Islet precursor cell (in vitro differentiated cells): ENCODE measurements at regions not wholly inside any gene's neighbourhood (a gene's known extent, or its start where the extent isn't known, plus 50 kb on each side); places are given as distances from the start of the nearest gene placed in this dataset.

Source experiments
- DNase-seq: peaks from one replicate; pipeline ENCODE4 v3.0.0-alpha.2; 2018

- DNase-seq = no peak
Observed at GRCh38 chr21:35792569-35793305, 267.6 kb downstream of the SETD4 start.

GRCh38 chr21:35791541-35792325 is 268.6 kb downstream of the SETD4 start:
- no peak for DNase-seq

GRCh38 chr21:35783721-35784120 is 276.6 kb downstream of the SETD4 start:
- DNase-seq = no peak

- no peak for DNase-seq
Observed at GRCh38 chr21:35782667-35783066, 277.7 kb downstream of the SETD4 start.

- no peak for DNase-seq
Observed at GRCh38 chr21:35780983-35781382, 279.3 kb downstream of the SETD4 start.

- no peak for DNase-seq
Observed at GRCh38 chr21:35779690-35780570, 280.4 kb downstream of the SETD4 start.

- DNase-seq = no peak
Observed at GRCh38 chr21:35779167-35779566, 281.2 kb downstream of the SETD4 start.

GRCh38 chr21:35777081-35777480 is 283.2 kb downstream of the SETD4 start:
- no peak for DNase-seq

GRCh38 chr21:35775778-35776544 is 284.4 kb downstream of the SETD4 start:
- no peak for DNase-seq

- no peak for DNase-seq
Observed at GRCh38 chr21:35770101-35770945, 290.0 kb downstream of the SETD4 start.

GRCh38 chr21:35768187-35768586 is 292.1 kb downstream of the SETD4 start:
- DNase-seq = no peak

GRCh38 chr21:35764586-35764985 is 295.7 kb downstream of the SETD4 start:
- no peak for DNase-seq

- no peak for DNase-seq
Observed at GRCh38 chr21:35764077-35764476, 296.2 kb downstream of the SETD4 start.

GRCh38 chr21:35754583-35754982 is 305.7 kb downstream of the SETD4 start:
- DNase-seq = no peak

GRCh38 chr21:35753308-35753707 is 307.0 kb downstream of the SETD4 start:
- no peak for DNase-seq

- no peak for DNase-seq
Observed at GRCh38 chr21:35751171-35751570, 309.2 kb downstream of the SETD4 start.

- DNase-seq = no peak
Observed at GRCh38 chr21:35749904-35750303, 310.4 kb downstream of the SETD4 start.

GRCh38 chr21:35748678-35749314 is 311.5 kb downstream of the SETD4 start:
- no peak for DNase-seq

- no peak for DNase-seq
Observed at GRCh38 chr21:35743571-35743970, 316.8 kb downstream of the SETD4 start.

- DNase-seq = no peak
Observed at GRCh38 chr21:35738347-35738961, 321.9 kb downstream of the SETD4 start.
